GM23338 (cell line): ENCODE measurements at regions not wholly inside any gene's neighbourhood (a gene's known extent, or its start where the extent isn't known, plus 50 kb on each side); places are given as distances from the start of the nearest gene placed in this dataset.

Experiments
- ATAC-seq: fragments of 200-7000 bp; cut with Tn5 transposase; 3 replicates; pipeline ENCODE4 v1.9.1; 2020
- DNase-seq: peaks from one replicate; pipeline ENCODE4 v3.0.0-alpha.2; 2015; ENCODE audit warnings: low spot score
- H2AFZ ChIP-seq: fragments of 200-600 bp; sonication (generic); 2 replicates; pipeline ENCODE4 v1.8.0; 2016; ENCODE audit warnings: antibody characterized with exemption, mild to moderate bottlenecking, moderate library complexity
- H3F3A ChIP-seq: fragments of 200-600 bp; sonication (generic); replicated peaks from 2 replicates; pipeline ENCODE4 v1.8.0; 2017; ENCODE audit warnings: antibody characterized with exemption, mixed run types, low read depth
- H3K27ac ChIP-seq: fragments of 200-600 bp; sonication (generic); 2 replicates; pipeline ENCODE4 v1.6.1; 2016; ENCODE audit warnings: low read depth
- H3K27me3 ChIP-seq: fragments of 200-600 bp; sonication (generic); 2 replicates; pipeline ENCODE4 v1.8.0; 2016; ENCODE audit warnings: mild to moderate bottlenecking, mixed run types, moderate library complexity; ENCODE audit not compliant: insufficient read depth
- H3K36me3 ChIP-seq: fragments of 200-600 bp; sonication (generic); 2 replicates; pipeline ENCODE4 v1.8.0; 2016; ENCODE audit warnings: mild to moderate bottlenecking; ENCODE audit not compliant: insufficient read depth
- H3K4me1 ChIP-seq: fragments of 200-600 bp; sonication (generic); 2 replicates; pipeline ENCODE4 v1.8.0; 2016; ENCODE audit warnings: mild to moderate bottlenecking, moderate library complexity; ENCODE audit not compliant: insufficient read depth
- H3K4me2 ChIP-seq: fragments of 200-600 bp; sonication (generic); 2 replicates; pipeline ENCODE4 v1.7.1; 2017; ENCODE audit warnings: mixed run types
- H3K4me3 ChIP-seq: fragments of 200-600 bp; sonication (generic); 2 replicates; pipeline ENCODE4 v1.6.1; 2016; ENCODE audit warnings: mixed run types
- H3K79me2 ChIP-seq: fragments of 200-600 bp; sonication (generic); replicated peaks from 2 replicates; pipeline ENCODE4 v1.8.0; 2017; ENCODE audit warnings: mild to moderate bottlenecking; ENCODE audit not compliant: insufficient read depth
- H3K9me2 ChIP-seq: fragments of 200-600 bp; sonication (generic); 2 replicates; pipeline ENCODE4 v1.8.0; 2017; ENCODE audit not compliant: insufficient read depth
- H4K20me1 ChIP-seq: fragments of 200-600 bp; sonication (generic); replicated peaks from 2 replicates; pipeline ENCODE4 v1.8.0; 2017; ENCODE audit warnings: mild to moderate bottlenecking; ENCODE audit not compliant: insufficient read depth
- H3K27ac Mint-ChIP-seq: 2 replicates; pipeline ENCODE4 v1.8.0; 2020; ENCODE audit warnings: inconsistent platforms, mild to moderate bottlenecking, moderate library complexity, mixed read lengths
- H3K27me3 Mint-ChIP-seq: 3 replicates; pipeline ENCODE4 v1.8.0; 2022; ENCODE audit warnings: low read depth, mild to moderate bottlenecking, moderate library complexity, mixed read lengths, inconsistent platforms; ENCODE audit not compliant: insufficient read depth, poor library complexity
- H3K36me3 Mint-ChIP-seq: 3 replicates; pipeline ENCODE4 v1.8.0; 2021; ENCODE audit warnings: low read depth, mild to moderate bottlenecking, inconsistent platforms, moderate library complexity, mixed read lengths
- H3K4me1 Mint-ChIP-seq: 3 replicates; pipeline ENCODE4 v1.8.0; 2020; ENCODE audit warnings: mild to moderate bottlenecking, inconsistent platforms, mixed read lengths
- H3K4me3 Mint-ChIP-seq: 3 replicates; pipeline ENCODE4 v1.8.0; 2021; ENCODE audit warnings: moderate library complexity, mild to moderate bottlenecking, inconsistent platforms, mixed read lengths
- H3K9me3 Mint-ChIP-seq: 3 replicates; pipeline ENCODE4 v1.8.0; 2020; ENCODE audit warnings: moderate library complexity, mild to moderate bottlenecking, inconsistent platforms, mixed read lengths
- CREB1 ChIP-seq: fragments of 250-450 bp; sonication (Bioruptor Pico); IDR thresholded peaks from 2 replicates; pipeline ENCODE4 v1.5.0; 2020; ENCODE audit warnings: low read depth, mild to moderate bottlenecking, moderate library complexity
- EZH2 ChIP-seq: fragments of 200-600 bp; sonication (generic); IDR thresholded peaks from one replicate; pipeline ENCODE4 v1.8.0; 2017; ENCODE audit warnings: antibody characterized with exemption, mild to moderate bottlenecking, low read depth; ENCODE audit not compliant: unreplicated experiment
- JUNB ChIP-seq: IDR thresholded peaks from one replicate; pipeline ENCODE4 v1.6.1; 2016; ENCODE audit warnings: antibody characterized with exemption; ENCODE audit not compliant: unreplicated experiment
- NANOG ChIP-seq: IDR thresholded peaks from 2 replicates; pipeline ENCODE4 v1.6.1; 2016; ENCODE audit warnings: antibody characterized with exemption, borderline replicate concordance
- POLR2AphosphoS5 ChIP-seq: IDR thresholded peaks from 2 replicates; pipeline ENCODE4 v1.6.1; 2016; ENCODE audit warnings: antibody characterized with exemption, low read depth
- STAT1 ChIP-seq: IDR thresholded peaks from one replicate; pipeline ENCODE4 v1.6.1; 2016; ENCODE audit warnings: antibody characterized with exemption; ENCODE audit not compliant: unreplicated experiment
- ZNF331 ChIP-seq: fragments of 250-450 bp; sonication (Bioruptor Pico); IDR thresholded peaks from 2 replicates; pipeline ENCODE4 v1.5.0; 2020; ENCODE audit warnings: low read depth, mild to moderate bottlenecking, moderate library complexity
- TF ChIP-seq, protein P1 (sequence below): IDR thresholded peaks from one replicate; pipeline ENCODE4 v1.6.1; 2018; ENCODE audit warnings: antibody characterized with exemption; ENCODE audit not compliant: unreplicated experiment
- TF ChIP-seq, protein P2 (sequence below), 2 experiments: fragments of 200-600 bp in 1 of 2; sonication (generic) in 1 of 2; conservative IDR thresholded peaks; 2 replicates each; pipeline versions ENCODE4 v1.5.1 to v1.6.1; 2016 to 2017; ENCODE audit warnings: antibody characterized with exemption in 2 of 2, low read depth in 2 of 2, mild to moderate bottlenecking in 2 of 2, moderate library complexity in 1 of 2
- TF ChIP-seq, protein P3 (sequence below): fragments of 250-450 bp; sonication (Bioruptor Pico); IDR thresholded peaks from 2 replicates; pipeline ENCODE4 v1.5.0; 2020; ENCODE audit warnings: mild to moderate bottlenecking, moderate library complexity
- TF ChIP-seq, protein P4 (sequence below): IDR thresholded peaks from 2 replicates; pipeline ENCODE4 v1.6.1; 2016; ENCODE audit warnings: antibody characterized with exemption

DNA sequence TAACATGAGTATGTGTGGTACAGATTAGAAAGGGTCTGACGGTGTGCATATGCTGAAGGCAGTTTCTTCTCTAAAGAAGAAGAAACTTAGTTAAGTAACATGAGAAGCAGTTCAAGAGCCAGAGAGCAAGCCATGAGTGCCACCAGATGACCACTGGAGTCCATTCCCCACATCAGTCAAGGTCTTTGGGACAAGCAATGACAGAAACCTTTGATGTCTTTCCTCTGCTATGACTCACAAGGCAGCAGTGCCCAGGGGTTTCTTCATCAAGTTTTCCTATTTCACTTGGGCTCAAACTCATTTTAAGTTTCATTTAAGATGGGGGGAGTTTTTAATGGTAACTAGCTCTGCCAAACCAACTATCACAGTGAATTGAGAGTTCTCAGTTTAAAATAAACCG is 303.8 kb upstream of the TBX18 start (continued):
- no peak for TF ChIP-seq ZNF331 (CRISPR knock-in tag)
- TF ChIP-seq, protein P1, sequence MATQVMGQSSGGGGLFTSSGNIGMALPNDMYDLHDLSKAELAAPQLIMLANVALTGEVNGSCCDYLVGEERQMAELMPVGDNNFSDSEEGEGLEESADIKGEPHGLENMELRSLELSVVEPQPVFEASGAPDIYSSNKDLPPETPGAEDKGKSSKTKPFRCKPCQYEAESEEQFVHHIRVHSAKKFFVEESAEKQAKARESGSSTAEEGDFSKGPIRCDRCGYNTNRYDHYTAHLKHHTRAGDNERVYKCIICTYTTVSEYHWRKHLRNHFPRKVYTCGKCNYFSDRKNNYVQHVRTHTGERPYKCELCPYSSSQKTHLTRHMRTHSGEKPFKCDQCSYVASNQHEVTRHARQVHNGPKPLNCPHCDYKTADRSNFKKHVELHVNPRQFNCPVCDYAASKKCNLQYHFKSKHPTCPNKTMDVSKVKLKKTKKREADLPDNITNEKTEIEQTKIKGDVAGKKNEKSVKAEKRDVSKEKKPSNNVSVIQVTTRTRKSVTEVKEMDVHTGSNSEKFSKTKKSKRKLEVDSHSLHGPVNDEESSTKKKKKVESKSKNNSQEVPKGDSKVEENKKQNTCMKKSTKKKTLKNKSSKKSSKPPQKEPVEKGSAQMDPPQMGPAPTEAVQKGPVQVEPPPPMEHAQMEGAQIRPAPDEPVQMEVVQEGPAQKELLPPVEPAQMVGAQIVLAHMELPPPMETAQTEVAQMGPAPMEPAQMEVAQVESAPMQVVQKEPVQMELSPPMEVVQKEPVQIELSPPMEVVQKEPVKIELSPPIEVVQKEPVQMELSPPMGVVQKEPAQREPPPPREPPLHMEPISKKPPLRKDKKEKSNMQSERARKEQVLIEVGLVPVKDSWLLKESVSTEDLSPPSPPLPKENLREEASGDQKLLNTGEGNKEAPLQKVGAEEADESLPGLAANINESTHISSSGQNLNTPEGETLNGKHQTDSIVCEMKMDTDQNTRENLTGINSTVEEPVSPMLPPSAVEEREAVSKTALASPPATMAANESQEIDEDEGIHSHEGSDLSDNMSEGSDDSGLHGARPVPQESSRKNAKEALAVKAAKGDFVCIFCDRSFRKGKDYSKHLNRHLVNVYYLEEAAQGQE = no peak
- TF ChIP-seq, protein P2, sequence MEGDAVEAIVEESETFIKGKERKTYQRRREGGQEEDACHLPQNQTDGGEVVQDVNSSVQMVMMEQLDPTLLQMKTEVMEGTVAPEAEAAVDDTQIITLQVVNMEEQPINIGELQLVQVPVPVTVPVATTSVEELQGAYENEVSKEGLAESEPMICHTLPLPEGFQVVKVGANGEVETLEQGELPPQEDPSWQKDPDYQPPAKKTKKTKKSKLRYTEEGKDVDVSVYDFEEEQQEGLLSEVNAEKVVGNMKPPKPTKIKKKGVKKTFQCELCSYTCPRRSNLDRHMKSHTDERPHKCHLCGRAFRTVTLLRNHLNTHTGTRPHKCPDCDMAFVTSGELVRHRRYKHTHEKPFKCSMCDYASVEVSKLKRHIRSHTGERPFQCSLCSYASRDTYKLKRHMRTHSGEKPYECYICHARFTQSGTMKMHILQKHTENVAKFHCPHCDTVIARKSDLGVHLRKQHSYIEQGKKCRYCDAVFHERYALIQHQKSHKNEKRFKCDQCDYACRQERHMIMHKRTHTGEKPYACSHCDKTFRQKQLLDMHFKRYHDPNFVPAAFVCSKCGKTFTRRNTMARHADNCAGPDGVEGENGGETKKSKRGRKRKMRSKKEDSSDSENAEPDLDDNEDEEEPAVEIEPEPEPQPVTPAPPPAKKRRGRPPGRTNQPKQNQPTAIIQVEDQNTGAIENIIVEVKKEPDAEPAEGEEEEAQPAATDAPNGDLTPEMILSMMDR (conservative IDR thresholded peaks at IDR 0.05; ENCODE audit: low read depth in 2 of 2) = no peak

DNA sequence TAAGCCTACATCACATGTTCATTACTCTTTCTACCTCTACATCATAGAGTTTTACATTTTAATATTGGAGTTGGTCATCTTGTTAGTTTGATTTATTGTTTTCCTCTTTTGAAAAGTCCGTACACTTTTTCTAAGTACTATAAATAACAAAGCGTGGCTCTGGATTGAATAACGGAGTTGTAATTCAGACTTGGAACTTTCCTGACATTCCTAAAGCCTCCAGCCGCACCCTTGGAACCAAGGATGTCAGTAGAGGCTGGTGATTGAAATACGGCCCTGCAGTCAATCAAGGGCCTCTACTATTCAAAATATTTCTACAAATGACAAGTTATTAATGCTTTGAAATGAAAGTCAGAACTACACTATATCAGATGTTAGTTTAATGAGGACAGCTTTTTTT is 301.9 kb upstream of the TBX18 start:
- Histone ChIP-seq H3K9me2 (no peaks in the 10 kb centered on the region; the same call in 1 of the 2 replicates), H4K20me1 (no peaks in the 10 kb centered on the region), H3K79me2 (no peaks in the 10 kb centered on the region), H3K36me3 (no peaks in the 10 kb centered on the region), H3K27ac (no peak overlapping the region), H3K4me2 (no peak overlapping the region), H3K4me3 (no peak overlapping the region), H3K4me1 (no peaks in the 10 kb centered on the region), H2AFZ (no peak overlapping the region), H3F3A (no peaks in the 10 kb centered on the region), H3K27me3 (no peaks in the 10 kb centered on the region)
- peaks cover 8% of the 10 kb centered on the region for H3K4me1 Mint-ChIP-seq
- H3K27ac Mint-ChIP-seq = no peak overlapping the region
- DNase-seq (no peak), ATAC-seq (no peak)
- no peaks in the 10 kb centered on the region for H3K36me3 Mint-ChIP-seq
- peaks cover 3% of the 10 kb centered on the region for H3K27me3 Mint-ChIP-seq
- no peaks in the 10 kb centered on the region; the same call in 2 of the 3 replicates for H3K9me3 Mint-ChIP-seq
- no peak overlapping the region for H3K4me3 Mint-ChIP-seq
- TF ChIP-seq POLR2AphosphoS5 (no peak), CREB1 (CRISPR knock-in tag) (no peak), EZH2 (no peak), NANOG (no peak), STAT1 (no peak), JUNB (no peak)
- TF ChIP-seq, protein P3, sequence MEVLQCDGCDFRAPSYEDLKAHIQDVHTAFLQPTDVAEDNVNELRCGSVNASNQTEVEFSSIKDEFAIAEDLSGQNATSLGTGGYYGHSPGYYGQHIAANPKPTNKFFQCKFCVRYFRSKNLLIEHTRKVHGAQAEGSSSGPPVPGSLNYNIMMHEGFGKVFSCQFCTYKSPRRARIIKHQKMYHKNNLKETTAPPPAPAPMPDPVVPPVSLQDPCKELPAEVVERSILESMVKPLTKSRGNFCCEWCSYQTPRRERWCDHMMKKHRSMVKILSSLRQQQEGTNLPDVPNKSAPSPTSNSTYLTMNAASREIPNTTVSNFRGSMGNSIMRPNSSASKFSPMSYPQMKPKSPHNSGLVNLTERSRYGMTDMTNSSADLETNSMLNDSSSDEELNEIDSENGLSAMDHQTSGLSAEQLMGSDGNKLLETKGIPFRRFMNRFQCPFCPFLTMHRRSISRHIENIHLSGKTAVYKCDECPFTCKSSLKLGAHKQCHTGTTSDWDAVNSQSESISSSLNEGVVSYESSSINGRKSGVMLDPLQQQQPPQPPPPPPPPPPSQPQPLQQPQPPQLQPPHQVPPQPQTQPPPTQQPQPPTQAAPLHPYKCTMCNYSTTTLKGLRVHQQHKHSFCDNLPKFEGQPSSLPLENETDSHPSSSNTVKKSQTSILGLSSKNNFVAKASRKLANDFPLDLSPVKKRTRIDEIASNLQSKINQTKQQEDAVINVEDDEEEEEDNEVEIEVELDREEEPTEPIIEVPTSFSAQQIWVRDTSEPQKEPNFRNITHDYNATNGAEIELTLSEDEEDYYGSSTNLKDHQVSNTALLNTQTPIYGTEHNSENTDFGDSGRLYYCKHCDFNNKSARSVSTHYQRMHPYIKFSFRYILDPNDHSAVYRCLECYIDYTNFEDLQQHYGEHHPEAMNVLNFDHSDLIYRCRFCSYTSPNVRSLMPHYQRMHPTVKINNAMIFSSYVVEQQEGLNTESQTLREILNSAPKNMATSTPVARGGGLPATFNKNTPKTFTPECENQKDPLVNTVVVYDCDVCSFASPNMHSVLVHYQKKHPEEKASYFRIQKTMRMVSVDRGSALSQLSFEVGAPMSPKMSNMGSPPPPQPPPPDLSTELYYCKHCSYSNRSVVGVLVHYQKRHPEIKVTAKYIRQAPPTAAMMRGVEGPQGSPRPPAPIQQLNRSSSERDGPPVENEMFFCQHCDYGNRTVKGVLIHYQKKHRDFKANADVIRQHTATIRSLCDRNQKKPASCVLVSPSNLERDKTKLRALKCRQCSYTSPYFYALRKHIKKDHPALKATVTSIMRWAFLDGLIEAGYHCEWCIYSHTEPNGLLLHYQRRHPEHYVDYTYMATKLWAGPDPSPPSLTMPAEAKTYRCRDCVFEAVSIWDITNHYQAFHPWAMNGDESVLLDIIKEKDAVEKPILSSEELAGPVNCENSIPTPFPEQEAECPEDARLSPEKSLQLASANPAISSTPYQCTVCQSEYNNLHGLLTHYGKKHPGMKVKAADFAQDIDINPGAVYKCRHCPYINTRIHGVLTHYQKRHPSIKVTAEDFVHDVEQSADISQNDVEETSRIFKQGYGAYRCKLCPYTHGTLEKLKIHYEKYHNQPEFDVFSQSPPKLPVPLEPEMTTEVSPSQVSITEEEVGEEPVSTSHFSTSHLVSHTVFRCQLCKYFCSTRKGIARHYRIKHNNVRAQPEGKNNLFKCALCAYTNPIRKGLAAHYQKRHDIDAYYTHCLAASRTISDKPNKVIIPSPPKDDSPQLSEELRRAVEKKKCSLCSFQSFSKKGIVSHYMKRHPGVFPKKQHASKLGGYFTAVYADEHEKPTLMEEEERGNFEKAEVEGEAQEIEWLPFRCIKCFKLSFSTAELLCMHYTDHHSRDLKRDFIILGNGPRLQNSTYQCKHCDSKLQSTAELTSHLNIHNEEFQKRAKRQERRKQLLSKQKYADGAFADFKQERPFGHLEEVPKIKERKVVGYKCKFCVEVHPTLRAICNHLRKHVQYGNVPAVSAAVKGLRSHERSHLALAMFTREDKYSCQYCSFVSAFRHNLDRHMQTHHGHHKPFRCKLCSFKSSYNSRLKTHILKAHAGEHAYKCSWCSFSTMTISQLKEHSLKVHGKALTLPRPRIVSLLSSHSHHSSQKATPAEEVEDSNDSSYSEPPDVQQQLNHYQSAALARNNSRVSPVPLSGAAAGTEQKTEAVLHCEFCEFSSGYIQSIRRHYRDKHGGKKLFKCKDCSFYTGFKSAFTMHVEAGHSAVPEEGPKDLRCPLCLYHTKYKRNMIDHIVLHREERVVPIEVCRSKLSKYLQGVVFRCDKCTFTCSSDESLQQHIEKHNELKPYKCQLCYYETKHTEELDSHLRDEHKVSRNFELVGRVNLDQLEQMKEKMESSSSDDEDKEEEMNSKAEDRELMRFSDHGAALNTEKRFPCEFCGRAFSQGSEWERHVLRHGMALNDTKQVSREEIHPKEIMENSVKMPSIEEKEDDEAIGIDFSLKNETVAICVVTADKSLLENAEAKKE (CRISPR knock-in tag) = no peak
- TF ChIP-seq, protein P2 (conservative IDR thresholded peaks at IDR 0.05; ENCODE audit: low read depth in 2 of 2) = no peak
- TF ChIP-seq, protein P4, sequence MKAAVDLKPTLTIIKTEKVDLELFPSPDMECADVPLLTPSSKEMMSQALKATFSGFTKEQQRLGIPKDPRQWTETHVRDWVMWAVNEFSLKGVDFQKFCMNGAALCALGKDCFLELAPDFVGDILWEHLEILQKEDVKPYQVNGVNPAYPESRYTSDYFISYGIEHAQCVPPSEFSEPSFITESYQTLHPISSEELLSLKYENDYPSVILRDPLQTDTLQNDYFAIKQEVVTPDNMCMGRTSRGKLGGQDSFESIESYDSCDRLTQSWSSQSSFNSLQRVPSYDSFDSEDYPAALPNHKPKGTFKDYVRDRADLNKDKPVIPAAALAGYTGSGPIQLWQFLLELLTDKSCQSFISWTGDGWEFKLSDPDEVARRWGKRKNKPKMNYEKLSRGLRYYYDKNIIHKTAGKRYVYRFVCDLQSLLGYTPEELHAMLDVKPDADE = no peak
